ENCODE measurements at regions not wholly inside any gene's neighbourhood (a gene's known extent, or its start where the extent isn't known, plus 50 kb on each side); places are given as distances from the start of the nearest gene placed in this dataset.

GRCh38 chrX:40424259-40424658 lies 156.5 kb upstream of the ATP6AP2 start:
- Histone ChIP-seq H3K36me3 (ENCODE audit: control insufficient read depth, insufficient read depth, low read length, severe bottlenecking) (no peaks in the 10 kb centered on the region), H3K27me3 (replicated peaks; ENCODE audit: control insufficient read depth, insufficient read depth, low read length) (peaks cover 24% of the 10 kb centered on the region), H3K4me3 (ENCODE audit: low read length) (no peak overlapping the region), H3K9me3 (ENCODE audit: control insufficient read depth, low read length) (peaks cover 45% of the 10 kb centered on the region), H3K4me1 (ENCODE audit: control insufficient read depth, insufficient read depth, low read length) (no peaks in the 10 kb centered on the region), H3K9ac (ENCODE audit: low read length) (no peak overlapping the region)
- no peak for DNase-seq (ENCODE audit: low read depth)

- Histone ChIP-seq H3K4me3 (ENCODE audit: low read length) (no peak overlapping the region), H3K9me3 (ENCODE audit: control insufficient read depth, low read length) (peaks cover 36% of the 10 kb centered on the region), H3K9ac (ENCODE audit: low read length) (no peak overlapping the region), H3K36me3 (ENCODE audit: control insufficient read depth, insufficient read depth, low read length, severe bottlenecking) (no peaks in the 10 kb centered on the region), H3K4me1 (ENCODE audit: control insufficient read depth, insufficient read depth, low read length) (no peaks in the 10 kb centered on the region), H3K27me3 (replicated peaks; ENCODE audit: control insufficient read depth, insufficient read depth, low read length) (peaks cover 21% of the 10 kb centered on the region)
- no peak for DNase-seq (ENCODE audit: low read depth)
Observed at GRCh38 chrX:40423299-40423698, 157.5 kb upstream of the ATP6AP2 start.

GRCh38 chrX:40422021-40422420 lies 158.7 kb upstream of the ATP6AP2 start:
- H3K36me3 ChIP-seq (ENCODE audit: control insufficient read depth, insufficient read depth, low read length, severe bottlenecking): no peaks in the 10 kb centered on the region
- no peak overlapping the region for H3K9ac ChIP-seq (ENCODE audit: low read length)
- H3K4me3 ChIP-seq (ENCODE audit: low read length): no peak overlapping the region
- no peaks in the 10 kb centered on the region for H3K4me1 ChIP-seq (ENCODE audit: control insufficient read depth, insufficient read depth, low read length)
- H3K27me3 ChIP-seq (replicated peaks; ENCODE audit: control insufficient read depth, insufficient read depth, low read length): peaks cover 29% of the 10 kb centered on the region
- no peak for DNase-seq (ENCODE audit: low read depth)
- peaks cover 36% of the 10 kb centered on the region for H3K9me3 ChIP-seq (ENCODE audit: control insufficient read depth, low read length)

GRCh38 chrX:40420899-40421729 lies 159.7 kb upstream of the ATP6AP2 start:
- Histone ChIP-seq H3K9ac (ENCODE audit: low read length) (no peak overlapping the region), H3K27me3 (replicated peaks; ENCODE audit: control insufficient read depth, insufficient read depth, low read length) (peaks cover 34% of the 10 kb centered on the region), H3K9me3 (ENCODE audit: control insufficient read depth, low read length) (peaks cover 30% of the 10 kb centered on the region), H3K4me3 (ENCODE audit: low read length) (no peak overlapping the region), H3K36me3 (ENCODE audit: control insufficient read depth, insufficient read depth, low read length, severe bottlenecking) (no peaks in the 10 kb centered on the region), H3K4me1 (ENCODE audit: control insufficient read depth, insufficient read depth, low read length) (no peaks in the 10 kb centered on the region)
- no peak for DNase-seq (ENCODE audit: low read depth)

- Histone ChIP-seq H3K4me1 (ENCODE audit: control insufficient read depth, insufficient read depth, low read length) (no peaks in the 10 kb centered on the region), H3K27me3 (replicated peaks; ENCODE audit: control insufficient read depth, insufficient read depth, low read length) (peaks cover 48% of the 10 kb centered on the region), H3K9ac (ENCODE audit: low read length) (no peak overlapping the region), H3K36me3 (ENCODE audit: control insufficient read depth, insufficient read depth, low read length, severe bottlenecking) (no peaks in the 10 kb centered on the region), H3K9me3 (ENCODE audit: control insufficient read depth, low read length) (peaks cover 19% of the 10 kb centered on the region), H3K4me3 (ENCODE audit: low read length) (no peak overlapping the region)
- no peak for DNase-seq (ENCODE audit: low read depth)
Observed at GRCh38 chrX:40418813-40419195, 162.0 kb upstream of the ATP6AP2 start.

- Histone ChIP-seq H3K27me3 (replicated peaks; ENCODE audit: control insufficient read depth, insufficient read depth, low read length) (peaks cover 54% of the 10 kb centered on the region), H3K4me1 (ENCODE audit: control insufficient read depth, insufficient read depth, low read length) (no peaks in the 10 kb centered on the region), H3K9me3 (ENCODE audit: control insufficient read depth, low read length) (peaks cover 15% of the 10 kb centered on the region), H3K9ac (ENCODE audit: low read length) (no peak overlapping the region), H3K4me3 (ENCODE audit: low read length) (no peak overlapping the region), H3K36me3 (ENCODE audit: control insufficient read depth, insufficient read depth, low read length, severe bottlenecking) (no peaks in the 10 kb centered on the region)
- no peak for DNase-seq (ENCODE audit: low read depth)
Observed at GRCh38 chrX:40418146-40418812, 162.5 kb upstream of the ATP6AP2 start.

GRCh38 chrX:40415675-40416074 lies 165.1 kb upstream of the ATP6AP2 start:
- Histone ChIP-seq H3K9me3 (ENCODE audit: control insufficient read depth, low read length) (peaks cover 12% of the 10 kb centered on the region), H3K4me3 (ENCODE audit: low read length) (no peak overlapping the region), H3K27me3 (replicated peaks; ENCODE audit: control insufficient read depth, insufficient read depth, low read length) (peaks cover 67% of the 10 kb centered on the region), H3K4me1 (ENCODE audit: control insufficient read depth, insufficient read depth, low read length) (no peaks in the 10 kb centered on the region), H3K9ac (ENCODE audit: low read length) (no peak overlapping the region), H3K36me3 (ENCODE audit: control insufficient read depth, insufficient read depth, low read length, severe bottlenecking) (no peaks in the 10 kb centered on the region)
- DNase-seq (ENCODE audit: low read depth): no peak

GRCh38 chrX:40414335-40414734 lies 166.4 kb upstream of the ATP6AP2 start:
- H3K4me1 ChIP-seq (ENCODE audit: control insufficient read depth, insufficient read depth, low read length): no peaks in the 10 kb centered on the region
- H3K27me3 ChIP-seq (replicated peaks; ENCODE audit: control insufficient read depth, insufficient read depth, low read length): peaks cover 72% of the 10 kb centered on the region
- no peak overlapping the region for H3K9ac ChIP-seq (ENCODE audit: low read length)
- H3K4me3 ChIP-seq (ENCODE audit: low read length): no peak overlapping the region
- H3K9me3 ChIP-seq (ENCODE audit: control insufficient read depth, low read length): peaks cover 25% of the 10 kb centered on the region
- H3K36me3 ChIP-seq (ENCODE audit: control insufficient read depth, insufficient read depth, low read length, severe bottlenecking): no peaks in the 10 kb centered on the region
- no peak for DNase-seq (ENCODE audit: low read depth)

- no peak for DNase-seq (ENCODE audit: low read depth)
- H3K27me3 ChIP-seq (replicated peaks; ENCODE audit: control insufficient read depth, insufficient read depth, low read length): peaks cover 59% of the 10 kb centered on the region
Observed at GRCh38 chrX:40411340-40412111, 169.2 kb upstream of the ATP6AP2 start.

GRCh38 chrX:40410859-40411258 lies 169.9 kb upstream of the ATP6AP2 start:
- Histone ChIP-seq H3K36me3 (ENCODE audit: control insufficient read depth, insufficient read depth, low read length, severe bottlenecking) (no peaks in the 10 kb centered on the region), H3K9me3 (ENCODE audit: control insufficient read depth, low read length) (peaks cover 32% of the 10 kb centered on the region), H3K4me1 (ENCODE audit: control insufficient read depth, insufficient read depth, low read length) (no peaks in the 10 kb centered on the region), H3K9ac (ENCODE audit: low read length) (no peak overlapping the region), H3K27me3 (replicated peaks; ENCODE audit: control insufficient read depth, insufficient read depth, low read length) (peaks cover 60% of the 10 kb centered on the region), H3K4me3 (ENCODE audit: low read length) (no peak overlapping the region)
- no peak for DNase-seq (ENCODE audit: low read depth)

More at GRCh38 chrX:40411340-40412111, 169.2 kb upstream of the ATP6AP2 start:
- Histone ChIP-seq H3K4me3 (ENCODE audit: low read length) (no peak overlapping the region), H3K9ac (ENCODE audit: low read length) (no peak overlapping the region), H3K36me3 (ENCODE audit: control insufficient read depth, insufficient read depth, low read length, severe bottlenecking) (no peaks in the 10 kb centered on the region), H3K9me3 (ENCODE audit: control insufficient read depth, low read length) (peaks cover 32% of the 10 kb centered on the region), H3K4me1 (ENCODE audit: control insufficient read depth, insufficient read depth, low read length) (no peaks in the 10 kb centered on the region)

- Histone ChIP-seq H3K36me3 (ENCODE audit: control insufficient read depth, insufficient read depth, low read length, severe bottlenecking) (no peaks in the 10 kb centered on the region), H3K9me3 (ENCODE audit: control insufficient read depth, low read length) (peaks cover 31% of the 10 kb centered on the region), H3K4me1 (ENCODE audit: control insufficient read depth, insufficient read depth, low read length) (peaks cover 5% of the 10 kb centered on the region), H3K9ac (ENCODE audit: low read length) (no peak overlapping the region), H3K27me3 (replicated peaks; ENCODE audit: control insufficient read depth, insufficient read depth, low read length) (peaks cover 39% of the 10 kb centered on the region), H3K4me3 (ENCODE audit: low read length) (no peak overlapping the region)
- no peak for DNase-seq (ENCODE audit: low read depth)
Observed at GRCh38 chrX:40406330-40406859, 174.4 kb upstream of the ATP6AP2 start.

Data from adipocyte (in vitro differentiated cells).